MCF 10A (cell line): ENCODE measurements at regions not wholly inside any gene's neighbourhood (a gene's known extent, or its start where the extent isn't known, plus 50 kb on each side); places are given as distances from the start of the nearest gene placed in this dataset.

ENCODE experiments used
- BruUV-seq: library from RNA; stranded (reverse); fragments of 400-500 nt; replicated peaks from 2 replicates; lab custom pipeline; 2021; lab: Mats Ljungman, UMichigan
- CTCF ChIA-PET: fragments of 300-600 bp; sonication (Branson Sonifier 250); formaldehyde crosslinking; extraction: SDS; loops from one replicate; lab custom pipeline; 2021; ENCODE audit warnings: antibody characterized with exemption, inconsistent platforms; lab: Yijun Ruan, JAX
- POLR2A ChIA-PET: fragments of 300-600, 350-650 bp; sonication (Branson Sonifier 250); formaldehyde crosslinking; extraction: SDS; loops from one replicate; lab custom pipeline; 2020; ENCODE audit warnings: antibody characterized with exemption, inconsistent platforms; lab: Yijun Ruan, JAX
- DNase-seq: peaks from one replicate; pipeline ENCODE4 v3.0.0-alpha.2; 2018; ENCODE audit not compliant: unreplicated experiment
- H3K27ac Mint-ChIP-seq: one replicate; pipeline ENCODE4 v1.8.0; 2022; ENCODE audit warnings: mild to moderate bottlenecking, low read depth, mixed read lengths; ENCODE audit not compliant: unreplicated experiment
- H3K27me3 Mint-ChIP-seq: one replicate; pipeline ENCODE4 v1.8.0; 2022; ENCODE audit warnings: mixed read lengths; ENCODE audit not compliant: insufficient read depth, unreplicated experiment
- H3K36me3 Mint-ChIP-seq: one replicate; pipeline ENCODE4 v1.8.0; 2022; ENCODE audit warnings: mild to moderate bottlenecking, moderate library complexity, mixed read lengths; ENCODE audit not compliant: insufficient read depth, unreplicated experiment
- H3K4me1 Mint-ChIP-seq: one replicate; pipeline ENCODE4 v1.8.0; 2022; ENCODE audit warnings: mixed read lengths; ENCODE audit not compliant: insufficient read depth, unreplicated experiment
- H3K4me3 Mint-ChIP-seq: one replicate; pipeline ENCODE4 v1.8.0; 2022; ENCODE audit warnings: mild to moderate bottlenecking, moderate library complexity, mixed read lengths; ENCODE audit not compliant: unreplicated experiment
- H3K9me3 Mint-ChIP-seq: one replicate; pipeline ENCODE4 v1.8.0; 2022; ENCODE audit warnings: mixed read lengths; ENCODE audit not compliant: unreplicated experiment
- intact Hi-C: fragments of 100-400 bp; cut with micrococcal nuclease; formaldehyde crosslinking; loops from 2 replicates; pipeline ENCODE4 v1.14.1; 2022
- TF ChIP-seq, protein P1 (sequence below): fragments of 200-600 bp; IDR thresholded peaks from one replicate; pipeline ENCODE4 v1.8.0; 2022; ENCODE audit warnings: antibody characterized with exemption, mild to moderate bottlenecking; ENCODE audit not compliant: unreplicated experiment

DNA sequence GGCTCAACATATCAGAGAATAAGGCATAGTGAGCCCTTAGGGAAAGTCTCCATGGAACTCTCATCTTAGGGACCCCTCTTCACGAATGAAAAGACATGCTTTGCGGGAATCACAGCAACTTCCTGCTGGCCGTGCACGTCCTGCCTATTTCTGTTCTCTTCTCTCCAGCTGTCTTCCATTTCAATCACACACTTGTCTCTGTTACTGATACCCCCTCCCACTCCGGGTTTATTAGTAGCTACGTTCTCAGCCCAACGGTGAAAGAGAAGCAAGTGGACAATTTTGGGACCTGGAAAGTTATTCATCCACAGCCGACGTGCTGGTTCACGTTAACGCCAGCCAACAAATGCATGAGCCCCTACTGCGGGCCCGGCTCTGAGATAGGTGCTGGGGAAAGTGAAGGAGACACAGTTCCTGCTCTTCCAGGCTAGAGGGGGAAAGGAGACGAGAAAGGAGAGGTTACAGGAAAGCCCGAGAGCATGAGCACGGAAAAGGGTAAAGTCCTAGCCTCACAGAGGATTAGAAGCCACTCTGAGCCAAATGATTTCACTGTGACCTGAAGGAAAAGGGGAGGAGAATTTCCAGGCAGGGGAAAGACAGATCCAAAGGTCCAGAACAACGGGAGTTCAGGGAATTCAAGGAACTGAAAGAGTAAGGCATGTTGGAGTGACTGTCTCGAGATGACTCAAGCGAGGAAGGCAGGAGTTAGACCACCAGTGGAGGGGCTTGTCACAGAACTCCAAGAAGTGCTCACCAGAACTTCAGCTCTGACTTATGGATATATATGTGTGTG, 81.8 kb upstream of the CLDN10 start:
- intact Hi-C loops: no loop called here
- POLR2A ChIA-PET: no interaction called here
- H3K36me3 Mint-ChIP-seq: no peaks in the 10 kb centered on the region
- TF ChIP-seq, protein P1, sequence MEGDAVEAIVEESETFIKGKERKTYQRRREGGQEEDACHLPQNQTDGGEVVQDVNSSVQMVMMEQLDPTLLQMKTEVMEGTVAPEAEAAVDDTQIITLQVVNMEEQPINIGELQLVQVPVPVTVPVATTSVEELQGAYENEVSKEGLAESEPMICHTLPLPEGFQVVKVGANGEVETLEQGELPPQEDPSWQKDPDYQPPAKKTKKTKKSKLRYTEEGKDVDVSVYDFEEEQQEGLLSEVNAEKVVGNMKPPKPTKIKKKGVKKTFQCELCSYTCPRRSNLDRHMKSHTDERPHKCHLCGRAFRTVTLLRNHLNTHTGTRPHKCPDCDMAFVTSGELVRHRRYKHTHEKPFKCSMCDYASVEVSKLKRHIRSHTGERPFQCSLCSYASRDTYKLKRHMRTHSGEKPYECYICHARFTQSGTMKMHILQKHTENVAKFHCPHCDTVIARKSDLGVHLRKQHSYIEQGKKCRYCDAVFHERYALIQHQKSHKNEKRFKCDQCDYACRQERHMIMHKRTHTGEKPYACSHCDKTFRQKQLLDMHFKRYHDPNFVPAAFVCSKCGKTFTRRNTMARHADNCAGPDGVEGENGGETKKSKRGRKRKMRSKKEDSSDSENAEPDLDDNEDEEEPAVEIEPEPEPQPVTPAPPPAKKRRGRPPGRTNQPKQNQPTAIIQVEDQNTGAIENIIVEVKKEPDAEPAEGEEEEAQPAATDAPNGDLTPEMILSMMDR: no peak
- BruUV-seq: no TSS peak
- no peaks in the 10 kb centered on the region for H3K9me3 Mint-ChIP-seq
- H3K27me3 Mint-ChIP-seq: no peaks in the 10 kb centered on the region
- CTCF ChIA-PET: interaction anchor here (0.7 to 1.3 kb wide), 2 partner anchors 70 to 363 kb away, joined by 3 read pairs; no protein-coding TSS in a partner anchor
- no peak overlapping the region for H3K4me3 Mint-ChIP-seq
- H3K27ac Mint-ChIP-seq: no peak overlapping the region
- no peaks in the 10 kb centered on the region for H3K4me1 Mint-ChIP-seq
- no peak for DNase-seq

DNA sequence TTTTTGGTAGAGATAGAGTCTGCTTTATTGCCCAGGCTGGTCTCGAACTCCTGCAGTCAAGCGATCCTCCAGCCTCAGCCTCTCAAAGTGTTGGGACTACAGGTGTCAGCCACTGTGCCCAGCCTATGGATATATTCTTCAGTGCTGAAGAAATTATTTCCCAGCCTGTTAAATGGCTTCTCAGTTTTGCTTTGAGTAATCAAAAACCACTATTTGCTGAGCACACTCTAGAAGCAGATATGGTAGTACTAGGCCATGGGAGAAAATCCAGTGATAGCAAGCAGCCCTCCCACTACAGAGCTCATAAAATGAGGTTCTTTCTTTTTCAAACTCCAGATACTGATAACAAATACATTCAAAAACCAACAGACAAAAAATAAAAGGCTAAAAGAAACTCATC, 80.6 kb upstream of the CLDN10 start:
- Mint-ChIP-seq H3K36me3 (no peaks in the 10 kb centered on the region), H3K4me3 (no peak overlapping the region), H3K27me3 (no peaks in the 10 kb centered on the region), H3K9me3 (no peaks in the 10 kb centered on the region), H3K4me1 (no peaks in the 10 kb centered on the region), H3K27ac (no peak overlapping the region)
- TF ChIP-seq, protein P1: no peak
- ChIA-PET CTCF (interaction anchor here (1.3 kb wide), 1 partner anchor 362 kb away, joined by 3 read pairs; no protein-coding TSS in a partner anchor), POLR2A (interaction anchor here (0.7 kb wide), 1 partner anchor 78 kb away, joined by 3 read pairs; no protein-coding TSS in a partner anchor)
- intact Hi-C loops: no loop called here
- no TSS peak for BruUV-seq
- no peak for DNase-seq

DNA sequence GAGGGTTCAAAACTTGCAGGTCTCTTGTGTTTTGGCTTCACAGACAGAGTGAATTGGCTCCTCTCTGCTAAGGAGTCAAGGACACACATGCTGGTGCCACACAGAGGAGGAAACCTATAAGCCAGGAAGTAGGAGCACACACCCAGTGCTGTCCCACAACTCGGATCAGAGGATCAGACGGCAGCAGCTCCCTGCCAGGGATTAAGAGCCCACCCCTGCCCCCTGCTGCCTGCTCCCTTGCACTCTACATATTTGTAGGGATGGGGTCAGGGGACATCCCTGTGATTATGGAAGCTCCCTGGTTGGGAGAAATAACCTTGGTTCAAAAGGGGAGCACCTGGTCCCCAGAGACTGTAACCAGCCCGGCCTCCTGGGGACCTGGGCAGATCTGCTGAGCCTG, 77.5 kb upstream of the CLDN10 start:
- peaks cover 4% of the 10 kb centered on the region for H3K4me1 Mint-ChIP-seq
- no TSS peak for BruUV-seq
- no peak overlapping the region for H3K27ac Mint-ChIP-seq
- no peaks in the 10 kb centered on the region for H3K27me3 Mint-ChIP-seq
- no peaks in the 10 kb centered on the region for H3K36me3 Mint-ChIP-seq
- H3K9me3 Mint-ChIP-seq: no peaks in the 10 kb centered on the region
- ChIA-PET CTCF (interaction anchor here (0.6 to 1.2 kb wide), 3 partner anchors 27 to 285 kb away, joined by 3 to 4 read pairs (median 3); no protein-coding TSS in a partner anchor), POLR2A (no interaction called here)
- DNase-seq: no peak
- TF ChIP-seq, protein P1: no peak
- no peak overlapping the region for H3K4me3 Mint-ChIP-seq
- intact Hi-C loops: no loop called here

DNA sequence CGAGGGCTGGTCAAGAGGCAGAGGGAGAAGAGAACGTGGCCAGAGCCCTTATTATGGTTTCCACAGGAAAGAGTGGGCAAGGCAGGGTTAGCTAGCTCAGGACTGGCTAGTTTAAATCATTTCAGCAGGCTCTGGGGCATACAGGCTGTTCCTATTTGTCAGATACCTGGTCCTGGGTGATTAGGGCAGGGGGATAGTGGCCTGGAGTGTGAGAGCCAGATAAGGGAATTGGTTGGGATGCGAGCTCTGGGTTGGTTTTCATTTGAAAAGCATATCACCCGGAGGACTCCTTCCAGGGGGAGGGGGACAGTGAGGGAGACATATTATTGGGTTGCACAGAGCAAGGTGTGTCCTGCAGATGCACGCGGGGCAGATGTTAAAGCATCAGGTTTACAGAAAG, 75.3 kb upstream of the CLDN10 start:
- Mint-ChIP-seq H3K4me3 (no peak overlapping the region), H3K4me1 (peaks cover 18% of the 10 kb centered on the region), H3K36me3 (no peaks in the 10 kb centered on the region), H3K27ac (no peak overlapping the region), H3K27me3 (no peaks in the 10 kb centered on the region), H3K9me3 (no peaks in the 10 kb centered on the region)
- no peak for DNase-seq
- intact Hi-C loops: no loop called here
- ChIA-PET POLR2A (interaction anchor here (1.0 kb wide), 1 partner anchor 65 kb away, joined by 3 read pairs; no protein-coding TSS in a partner anchor), CTCF (interaction anchor here (0.5 to 2.0 kb wide), 10 partner anchors 15 to 716 kb away, joined by 3 to 9 read pairs (median 3); no protein-coding TSS in a partner anchor)
- TF ChIP-seq, protein P1: no peak
- no TSS peak for BruUV-seq
